ENCODE measurements at regions not wholly inside any gene's neighbourhood (a gene's known extent, or its start where the extent isn't known, plus 50 kb on each side); places are given as distances from the start of the nearest gene placed in this dataset.

DNA sequence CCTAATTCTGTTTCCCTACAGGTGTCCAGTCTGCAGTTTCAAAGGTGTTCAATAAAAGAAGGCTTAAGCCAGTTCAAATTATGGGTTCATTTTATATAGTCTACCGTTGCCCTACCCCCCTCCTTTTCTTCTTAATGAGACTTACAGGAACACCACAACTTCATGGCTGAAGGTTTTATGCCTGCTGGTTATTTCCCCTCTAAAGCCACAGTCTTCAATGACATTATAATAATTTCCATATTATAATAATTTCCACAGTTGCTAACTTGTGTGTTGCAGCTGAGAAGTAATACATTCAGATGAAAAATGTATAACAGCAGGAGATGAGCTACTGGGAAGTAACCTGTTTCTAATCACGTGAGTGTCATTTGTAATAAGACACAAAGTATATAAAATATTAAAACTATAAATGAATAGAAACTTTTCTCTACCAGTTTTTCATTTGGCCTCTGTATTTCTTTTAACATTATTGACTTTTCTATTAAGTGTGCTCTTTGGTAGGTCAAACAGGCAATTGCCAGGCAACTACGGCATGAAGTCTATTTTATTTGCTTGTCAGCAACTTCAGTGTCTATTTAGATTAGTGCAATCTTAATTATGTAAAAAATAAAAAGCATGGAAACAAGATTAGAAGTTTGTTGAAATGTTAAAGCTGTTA is 120.5 kb upstream of the HMHB1 start:
- peak; percentile 94 for FAIRE-seq

DNA sequence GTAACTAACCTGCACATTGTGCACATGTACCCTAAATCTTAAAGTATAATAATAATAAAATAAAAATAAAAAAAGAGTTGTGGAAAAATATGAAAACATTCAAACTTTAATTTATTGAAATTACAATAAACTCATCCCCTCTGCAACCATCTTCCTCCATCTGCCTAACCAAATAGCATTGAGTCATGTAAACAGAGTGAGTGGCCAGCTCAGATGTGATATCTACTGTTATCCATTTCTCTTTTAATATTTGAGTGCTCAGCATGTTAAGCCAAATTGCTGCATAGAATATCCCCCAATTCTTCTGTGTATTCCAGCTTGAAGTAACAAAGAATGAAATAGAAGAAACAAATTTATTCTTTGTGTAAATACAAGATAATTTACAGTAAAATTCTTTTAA is 124.4 kb upstream of the HMHB1 start:
- no peak for FAIRE-seq

GRCh38 chr5:143685246-143685815 is 126.6 kb upstream of the HMHB1 start:
- FAIRE-seq: peak; percentile 9

DNA sequence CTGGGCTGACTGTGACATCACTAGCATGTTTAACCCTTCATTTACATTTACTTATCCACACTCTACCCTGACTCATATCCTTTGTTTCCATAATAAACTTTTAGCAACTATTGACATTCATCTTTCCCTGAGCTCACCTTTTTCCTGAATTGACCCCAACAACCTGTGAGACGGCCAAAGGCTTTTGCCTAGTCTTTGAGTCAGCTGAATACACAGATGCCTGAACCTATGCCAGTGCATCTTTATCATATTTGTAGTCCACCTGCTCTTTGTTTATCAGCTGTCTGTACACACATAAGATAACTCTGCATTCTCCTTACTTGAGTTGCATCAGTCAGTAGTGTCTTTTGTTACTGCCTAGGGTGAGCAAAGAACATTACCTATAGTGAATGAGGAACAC is 128.5 kb upstream of the HMHB1 start:
- FAIRE-seq: no peak

DNA sequence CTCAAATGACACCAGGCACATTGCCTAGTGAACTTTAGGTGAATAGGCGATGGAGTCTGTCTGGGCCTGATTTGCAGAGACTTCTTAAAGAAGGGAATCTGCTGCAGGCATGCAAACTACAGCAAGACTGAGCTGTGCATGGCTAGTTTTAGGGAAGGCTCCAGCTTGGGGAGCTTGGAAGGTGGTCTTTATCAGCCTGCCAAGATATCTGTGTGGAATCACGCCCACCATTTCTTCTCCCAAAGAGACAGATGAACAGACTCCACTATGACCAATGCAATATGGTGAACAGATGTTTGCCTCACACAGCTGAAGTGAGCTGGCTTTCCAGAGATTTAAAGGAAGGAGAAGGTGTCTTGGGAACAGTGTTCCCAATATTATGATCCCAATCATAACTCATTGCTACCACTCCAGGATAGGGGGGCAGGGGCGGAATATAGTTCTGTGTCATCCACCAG is 129.0 kb upstream of the HMHB1 start:
- no peak for FAIRE-seq

DNA sequence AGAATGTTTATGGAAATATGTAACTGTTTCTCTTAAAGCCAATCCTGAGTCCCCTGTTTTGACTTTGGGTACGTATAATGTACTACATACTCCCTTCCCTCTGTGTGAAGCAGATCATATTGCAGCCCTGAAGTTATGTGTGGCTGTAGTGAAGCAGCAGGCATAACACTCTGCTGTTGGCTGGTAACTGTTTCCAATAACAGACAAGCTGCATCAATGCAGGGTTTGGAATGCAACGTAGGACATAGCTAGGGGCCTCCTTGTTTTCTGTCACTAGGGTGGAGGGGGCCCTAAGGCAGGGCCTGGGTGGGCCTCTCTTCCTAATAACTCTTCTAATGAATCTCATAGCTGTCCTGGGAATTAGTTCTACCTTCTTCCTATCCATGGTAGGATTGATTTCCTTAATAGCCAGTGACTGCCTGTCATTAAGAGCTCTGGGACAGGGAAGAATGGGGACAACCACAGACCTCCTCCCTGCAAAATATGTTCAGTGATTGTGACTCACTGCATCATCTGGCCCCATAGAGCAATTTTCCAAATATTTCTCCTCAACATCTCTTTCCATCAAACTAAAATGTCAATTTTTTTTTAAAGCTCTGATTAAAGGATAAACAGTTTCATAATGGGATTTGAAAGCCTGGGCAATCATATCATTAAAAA is 129.6 kb upstream of the HMHB1 start:
- no peak for FAIRE-seq

DNA sequence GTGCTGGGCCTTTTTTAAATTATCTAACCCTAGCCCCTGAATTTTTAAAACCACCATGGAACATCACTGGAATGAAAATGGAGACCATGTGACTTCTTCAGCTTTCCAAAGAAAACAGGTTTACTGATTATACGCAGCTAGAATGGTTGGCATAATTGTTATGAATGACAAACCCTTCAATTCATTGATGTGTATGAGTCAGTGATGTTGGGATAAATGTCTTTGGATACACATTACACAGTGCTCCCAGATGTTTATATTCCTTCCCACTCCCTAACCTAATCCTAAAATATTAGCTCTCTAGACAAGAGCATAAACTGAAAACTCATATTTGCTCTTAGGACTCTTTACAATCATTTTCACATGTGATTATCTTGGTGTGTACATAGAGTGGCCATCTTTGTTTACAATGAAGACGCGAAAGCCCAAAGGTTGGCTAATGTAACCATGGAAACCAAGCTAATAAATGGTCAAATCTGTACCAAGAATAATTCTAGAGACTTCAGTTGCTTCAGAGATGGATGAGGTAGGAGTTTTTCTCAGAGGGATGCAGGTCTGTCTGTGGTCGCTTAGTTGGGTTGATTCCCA is 131.2 kb upstream of the HMHB1 start:
- FAIRE-seq: no peak

DNA sequence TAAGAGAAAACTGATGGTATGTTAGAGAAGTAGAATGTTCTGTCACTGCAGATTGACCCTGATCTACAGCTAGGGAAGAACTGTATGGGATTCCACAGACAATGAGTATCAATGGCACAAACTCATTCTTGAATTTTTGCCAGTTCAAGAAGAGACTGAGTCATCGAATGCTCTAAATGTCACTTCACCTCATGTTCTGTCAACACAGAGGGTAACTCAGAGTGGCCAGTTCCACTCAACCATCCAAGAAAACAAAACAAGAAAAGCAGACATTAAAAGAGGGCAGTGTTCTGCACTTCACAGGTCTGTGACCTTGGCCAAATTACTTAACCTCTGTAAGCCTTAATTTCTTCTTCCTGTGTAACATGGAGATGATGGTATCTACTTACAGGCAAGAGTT is 132.2 kb upstream of the HMHB1 start:
- FAIRE-seq: peak; percentile 69

DNA sequence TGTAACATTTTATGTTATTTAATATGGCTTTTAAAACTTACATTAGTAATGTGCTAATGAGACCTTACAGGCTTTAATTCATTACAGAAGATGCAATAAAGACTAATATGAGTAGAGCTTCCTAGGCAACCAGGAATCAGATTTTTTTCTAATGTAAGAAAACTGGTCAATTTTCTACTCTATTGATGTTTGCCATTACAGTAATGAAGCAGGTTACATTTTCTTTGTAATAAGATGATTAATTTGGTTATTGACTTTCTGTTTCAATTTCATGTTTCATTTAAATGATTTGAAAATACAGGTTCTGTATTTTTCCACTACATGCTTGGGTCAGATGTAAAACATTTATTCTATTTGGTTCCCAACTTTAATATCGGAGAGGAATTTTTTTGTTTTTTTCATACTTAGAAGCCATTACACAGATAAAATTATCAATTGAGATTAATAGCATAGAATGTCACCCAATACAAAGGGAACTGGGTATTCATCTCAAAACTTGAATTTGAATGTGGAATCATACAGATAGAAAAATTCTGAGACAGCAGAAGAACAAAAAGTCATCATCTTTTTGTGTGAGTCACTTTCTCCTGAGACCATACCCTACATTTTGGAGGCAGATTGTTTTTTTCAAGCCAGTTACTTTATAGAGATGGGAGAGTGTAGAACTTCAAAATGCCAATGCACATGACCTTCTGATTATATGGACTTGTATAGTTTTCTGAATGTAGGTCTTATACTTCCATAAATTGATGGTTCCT is 133.6 kb upstream of the HMHB1 start:
- no peak for FAIRE-seq

DNA sequence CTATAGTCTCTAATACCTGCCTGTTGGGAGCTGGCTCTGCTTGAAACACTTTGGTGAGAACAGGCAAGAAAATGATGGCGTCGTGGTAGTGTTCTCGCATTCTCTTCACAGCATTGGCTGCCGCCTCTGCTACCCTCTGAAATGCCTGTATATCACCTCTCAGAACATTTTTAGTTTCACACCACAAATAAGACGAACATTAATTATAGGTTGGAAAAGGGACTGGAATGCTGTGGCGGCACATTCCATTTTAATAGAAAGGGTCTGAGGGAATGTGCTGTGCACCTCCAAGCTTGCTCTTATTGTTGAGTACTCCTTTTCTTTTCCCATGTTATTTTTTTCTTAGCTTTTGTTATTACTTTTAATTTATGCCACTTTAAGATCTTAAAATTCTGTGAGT is 134.6 kb upstream of the HMHB1 start:
- no peak for FAIRE-seq

DNA sequence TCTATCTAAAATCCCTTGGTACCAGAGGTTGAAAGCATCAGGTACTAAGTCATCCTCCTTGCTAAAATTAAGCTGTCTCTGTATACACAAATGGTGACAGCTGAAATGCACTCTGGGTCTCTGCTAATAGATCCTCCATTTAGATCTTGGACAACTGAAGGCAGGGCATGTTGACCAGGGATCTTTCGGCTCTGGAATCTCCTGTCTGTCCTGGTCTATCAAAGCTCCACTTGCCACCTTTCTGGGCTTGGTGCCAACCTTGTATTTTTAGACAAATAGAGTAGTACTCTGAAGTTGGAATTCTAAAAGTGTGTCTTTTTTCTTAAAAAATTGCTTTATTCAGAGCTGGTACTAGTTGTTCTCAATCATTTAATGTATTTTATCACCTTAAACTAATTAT is 135.2 kb upstream of the HMHB1 start:
- no peak for FAIRE-seq

GRCh38 chr5:143674469-143674786 is 137.5 kb upstream of the HMHB1 start:
- no peak for FAIRE-seq

DNA sequence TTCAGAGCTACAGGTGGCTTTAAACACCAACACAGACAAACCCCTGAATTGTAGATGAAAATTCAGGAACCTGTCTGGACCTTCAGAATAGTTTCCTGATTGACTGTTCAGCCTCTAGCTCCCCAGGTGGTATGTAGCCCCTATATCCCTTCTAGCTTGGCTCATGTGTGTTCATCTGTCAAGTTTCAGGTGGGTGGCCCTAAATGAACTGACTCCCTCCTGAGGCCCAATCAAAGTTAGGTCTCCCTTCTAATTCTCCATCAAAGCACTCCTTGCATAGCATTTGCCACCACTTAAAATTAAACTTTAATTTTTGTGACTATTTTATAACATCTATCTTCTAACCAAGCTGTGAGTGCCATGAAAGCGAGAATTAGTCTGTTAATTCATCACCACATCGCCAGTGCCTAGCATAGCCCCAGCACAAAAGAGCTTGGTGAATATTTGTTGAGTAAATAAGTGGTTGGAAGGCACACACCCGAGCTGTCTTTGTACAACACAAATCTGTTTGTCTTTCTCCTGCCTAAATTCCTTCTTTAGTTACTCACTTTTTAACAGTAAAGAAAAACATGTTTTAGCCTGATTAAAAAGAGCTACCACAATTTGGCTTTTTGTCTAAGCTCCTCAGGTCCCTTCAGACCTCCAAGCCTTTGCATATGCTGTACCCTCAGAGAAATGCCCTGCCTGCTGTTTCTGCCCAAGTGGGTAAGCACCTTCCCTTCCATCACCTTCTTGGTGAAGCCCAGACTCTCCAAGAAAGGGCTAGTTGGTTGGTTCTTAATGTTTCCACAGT is 138.1 kb upstream of the HMHB1 start:
- FAIRE-seq: no peak

DNA sequence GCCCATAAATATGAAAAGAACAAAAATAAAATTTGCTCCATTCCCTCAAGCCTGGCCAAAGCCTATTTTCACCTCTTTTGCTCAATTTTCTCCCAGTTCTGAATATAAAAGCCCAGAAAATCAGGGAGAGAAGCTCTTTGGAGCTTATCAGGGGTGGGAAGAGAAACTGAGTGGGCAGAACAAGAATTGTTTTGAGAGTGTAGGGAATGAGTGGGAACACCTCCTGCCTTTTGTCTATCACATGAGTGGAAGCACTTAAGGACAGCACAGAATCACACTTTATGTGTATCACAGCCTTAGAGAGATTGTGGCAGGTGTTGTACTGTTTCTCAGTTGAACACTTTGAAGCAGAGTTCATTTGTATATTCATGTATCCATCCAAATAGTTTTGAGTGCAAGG is 139.2 kb upstream of the HMHB1 start:
- FAIRE-seq: no peak

DNA sequence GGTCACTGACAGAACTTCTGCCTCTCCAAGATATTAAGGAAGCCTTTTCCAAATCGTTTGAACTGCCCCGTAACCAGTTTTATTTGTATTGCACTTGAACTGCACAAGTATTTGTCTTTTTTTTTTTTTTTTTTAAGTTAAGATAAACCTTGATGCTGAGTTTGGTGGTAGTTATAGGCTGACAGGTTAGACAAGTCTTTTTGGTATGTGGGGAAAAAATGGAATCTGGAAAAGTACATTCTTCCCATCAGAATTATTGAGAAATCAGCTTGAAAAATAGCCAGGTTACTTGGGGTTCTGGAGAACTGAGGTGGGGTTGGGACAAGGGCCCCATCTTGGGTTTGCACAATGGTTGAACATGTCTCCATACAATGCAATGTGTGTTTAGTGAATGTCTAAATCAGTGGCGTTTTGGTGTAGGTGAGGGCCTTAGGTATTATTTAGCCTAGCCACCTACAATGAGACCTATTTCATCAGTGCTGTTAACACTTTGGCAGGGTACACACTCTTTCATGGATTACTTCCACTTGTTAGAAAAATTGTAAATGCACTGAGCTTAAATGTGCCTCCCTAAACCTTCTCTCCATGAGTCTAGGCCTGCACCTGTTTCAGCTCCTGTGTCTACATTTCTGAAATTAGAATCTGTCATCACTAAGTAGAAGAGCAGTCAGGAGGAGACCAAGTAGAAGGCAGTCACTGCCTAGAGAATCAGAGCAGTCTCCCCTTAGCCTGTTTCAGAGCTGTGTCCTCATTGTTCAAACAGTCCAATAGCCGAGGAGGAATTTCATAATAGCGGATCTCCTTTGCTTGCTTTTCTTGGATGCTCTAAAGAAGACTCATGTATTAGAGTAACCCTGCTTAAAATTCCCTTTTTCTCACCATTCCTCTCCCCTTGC is 140.0 kb upstream of the HMHB1 start:
- no peak for FAIRE-seq

- FAIRE-seq: no peak
These were observed 140.9 kb upstream of the HMHB1 start for GRCh38 chr5:143671021-143671420.

DNA sequence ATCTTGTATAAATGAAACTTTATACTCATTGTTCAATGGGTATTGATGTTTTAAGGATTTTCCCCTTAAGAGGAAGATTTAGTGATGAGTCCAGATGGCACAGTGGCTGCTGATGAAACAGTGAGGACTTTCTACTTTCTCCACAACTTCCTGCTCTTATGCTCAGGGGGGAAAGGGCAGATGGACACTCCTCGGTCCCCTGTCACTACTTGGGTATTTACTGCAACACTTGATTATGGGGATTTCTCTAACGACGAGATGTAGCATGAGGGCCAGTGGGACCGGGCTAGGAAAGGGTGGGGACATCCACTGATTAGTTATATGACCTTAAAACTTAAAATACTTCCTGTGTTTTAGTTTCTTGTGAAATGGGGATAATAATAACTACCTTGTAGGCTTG is 146.1 kb upstream of the HMHB1 start:
- no peak for FAIRE-seq

GRCh38 chr5:143664623-143665022 is 147.3 kb upstream of the HMHB1 start:
- FAIRE-seq: no peak

- FAIRE-seq: no peak
These were observed 148.1 kb upstream of the HMHB1 start for GRCh38 chr5:143663872-143664271.

DNA sequence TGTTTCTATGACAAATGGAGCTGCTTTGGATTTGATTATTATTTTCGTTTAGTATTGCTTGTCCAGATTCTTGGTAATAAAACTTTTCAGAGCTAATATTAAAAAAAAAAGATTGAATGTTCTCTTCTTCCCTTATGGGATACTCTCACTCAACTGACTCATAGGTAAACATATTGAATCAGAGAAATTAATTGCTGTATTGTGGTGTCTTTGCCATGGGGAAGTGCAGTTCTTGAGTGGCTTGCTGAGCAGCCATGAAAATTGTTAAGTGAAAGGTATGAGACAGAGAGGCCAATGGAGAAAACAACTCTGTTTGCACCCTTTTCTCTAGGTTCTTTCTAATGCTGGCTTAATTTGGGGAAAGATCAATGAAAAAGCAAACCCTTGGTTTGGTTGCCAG is 149.9 kb upstream of the HMHB1 start:
- peak; percentile 21 for FAIRE-seq

DNA sequence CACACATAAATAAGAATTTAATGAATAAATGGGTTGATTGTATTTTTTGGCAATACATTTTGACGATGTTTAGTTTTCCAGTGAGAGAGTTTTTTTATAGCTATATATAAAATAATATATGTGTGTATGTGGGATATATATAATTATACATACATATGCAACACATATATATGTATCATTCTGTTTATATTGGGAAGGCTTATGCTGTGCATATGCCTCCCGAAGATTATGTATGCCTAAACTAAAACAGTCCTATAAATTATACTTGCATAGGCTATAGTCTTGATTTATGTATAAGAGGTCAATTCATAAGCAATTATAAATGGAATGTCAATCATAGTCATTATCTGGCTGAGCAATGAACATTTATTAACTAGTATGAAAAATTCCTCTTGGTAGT is 151.3 kb upstream of the HMHB1 start:
- FAIRE-seq: peak; percentile 41
